T-cell (primary cell): ENCODE measurements at regions not wholly inside any gene's neighbourhood (a gene's known extent, or its start where the extent isn't known, plus 50 kb on each side); places are given as distances from the start of the nearest gene placed in this dataset.

ENCODE experiments used
- ATAC-seq, 4 experiments: fragments of 200-7000 bp in 3 of 4; fragments of 150-1000 bp in 1 of 4; cut with Tn5 transposase; replicated peaks in 1 of 4; 1 replicate in 3 of 4; 2 replicates in 1 of 4; pipeline ENCODE4 v1.10.0; 2021; ENCODE audit warnings: moderate library complexity in 3 of 4, mild to moderate bottlenecking in 2 of 4, moderate number of reproducible peaks in 1 of 4
- CTCF ChIA-PET, 2 donors: fragments of 300-600 bp; sonication (Branson Sonifier 250); formaldehyde crosslinking; loops; one replicate each; lab custom pipeline; 2022; ENCODE audit warnings: antibody characterized with exemption in 2 of 2; lab: Charles Lee
- POLR2A ChIA-PET, 2 donors: fragments of 300-600 bp; sonication (Branson Sonifier 250); formaldehyde crosslinking; loops; one replicate each; lab custom pipeline; 2022; ENCODE audit warnings: antibody characterized with exemption in 2 of 2; lab: Charles Lee
- DNase-seq, 35 experiments: peaks; one replicate each; pipeline versions ENCODE4 v3.0.0 to v3.0.0-alpha.2; 2013 to 2023
- H3K27ac ChIP-seq: one replicate; pipeline ENCODE4 v1.5.1; 2013; ENCODE audit warnings: low read length
- H3K27me3 ChIP-seq, 2 experiments: replicated peaks in 1 of 2; 1 replicate in 1 of 2; 2 replicates in 1 of 2; pipeline versions ENCODE4 v1.6.1 to v1.7.0; 2013; ENCODE audit warnings: low read length in 1 of 2, mixed read lengths in 1 of 2; ENCODE audit not compliant: control insufficient read depth in 2 of 2, insufficient read depth in 2 of 2; ENCODE audit errors: extremely low read depth in 1 of 2
- H3K36me3 ChIP-seq, 2 donors: 1 replicate in 1 of 2; 2 replicates in 1 of 2; pipeline versions ENCODE4 v1.6.1 to v1.7.0; 2013; ENCODE audit warnings: low read length in 1 of 2; ENCODE audit not compliant: control insufficient read depth in 2 of 2, insufficient read depth in 1 of 2; ENCODE audit errors: extremely low read depth in 1 of 2
- H3K4me1 ChIP-seq, 2 experiments: 1 replicate in 1 of 2; 2 replicates in 1 of 2; pipeline versions ENCODE4 v1.6.1 to v1.7.0; 2013; ENCODE audit warnings: low read length in 2 of 2, mixed read lengths in 1 of 2; ENCODE audit not compliant: insufficient read depth in 2 of 2, control insufficient read depth in 1 of 2; ENCODE audit errors: extremely low read depth in 1 of 2
- H3K4me3 ChIP-seq, 2 donors: 1 replicate in 1 of 2; 2 replicates in 1 of 2; pipeline versions ENCODE4 v1.5.1 to v1.7.0; 2013; ENCODE audit warnings: mild to moderate bottlenecking in 2 of 2, low read length in 1 of 2, moderate library complexity in 1 of 2; ENCODE audit not compliant: control insufficient read depth in 1 of 2; ENCODE audit errors: extremely low read depth in 1 of 2
- H3K9me3 ChIP-seq: 2 replicates; pipeline ENCODE4 v1.7.0; 2013
- H3K27ac Mint-ChIP-seq, 2 donors: one replicate each; pipeline ENCODE4 v1.8.0; 2020 to 2021; ENCODE audit warnings: mild to moderate bottlenecking in 2 of 2, mixed read lengths in 2 of 2
- H3K27me3 Mint-ChIP-seq, 2 donors: one replicate each; pipeline ENCODE4 v1.8.0; 2021 to 2022; ENCODE audit warnings: mixed read lengths in 2 of 2
- H3K36me3 Mint-ChIP-seq: one replicate; pipeline ENCODE4 v1.8.0; 2021; ENCODE audit warnings: mixed read lengths
- H3K4me1 Mint-ChIP-seq, 3 donors: one replicate each; pipeline ENCODE4 v1.8.0; 2020 to 2022; ENCODE audit warnings: mixed read lengths in 3 of 3, mild to moderate bottlenecking in 1 of 3
- H3K4me3 Mint-ChIP-seq, 3 donors: one replicate each; pipeline ENCODE4 v1.8.0; 2020 to 2022; ENCODE audit warnings: mild to moderate bottlenecking in 3 of 3, mixed read lengths in 3 of 3, moderate library complexity in 3 of 3
- H3K9me3 Mint-ChIP-seq, 3 donors: one replicate each; pipeline ENCODE4 v1.8.0; 2020 to 2022; ENCODE audit warnings: mixed read lengths in 3 of 3
- WGBS: methylation state at CpG from one replicate; pipeline ENCODE4 v1.1.5; 2013; ENCODE audit warnings: missing lambda C conversion rate; ENCODE audit not compliant: insufficient coverage; 5-methylcytosine and 5-hydroxymethylcytosine counted together

DNA sequence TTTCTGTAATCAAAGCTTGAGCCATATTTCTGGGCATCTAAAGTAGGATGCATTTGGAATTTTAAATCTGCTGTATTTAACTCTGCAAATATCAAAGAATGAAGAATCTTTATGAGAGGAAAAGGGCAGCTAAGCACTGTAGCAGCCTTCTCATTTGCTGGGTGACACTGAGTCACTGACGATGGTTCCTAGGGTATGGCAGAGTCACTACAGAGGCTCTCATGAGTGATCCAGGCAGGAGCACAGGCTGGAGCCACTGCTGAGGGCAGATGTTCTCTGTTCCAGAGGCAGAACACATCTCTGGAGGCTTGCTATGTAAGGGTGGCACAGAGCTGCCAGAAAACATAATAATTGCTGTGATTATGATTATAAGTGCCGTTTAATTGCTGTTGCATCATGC lies 340.7 kb upstream of the HTR2A start:
- Histone ChIP-seq H3K36me3 (no peaks in the 10 kb centered on the region), H3K27me3 (no peaks in the 10 kb centered on the region), H3K27ac (no peak overlapping the region), H3K4me1 (no peaks in the 10 kb centered on the region), H3K9me3 (no peaks in the 10 kb centered on the region), H3K4me3 (no peak overlapping the region)
- DNase-seq (no peak), ATAC-seq (no peak)
- Mint-ChIP-seq H3K27me3 (no peaks in the 10 kb centered on the region), H3K27ac (no peak overlapping the region), H3K9me3 (peaks cover 0 to 10% (median 2%) of the 10 kb centered on the region in 3 donors), H3K4me3 (no peak overlapping the region), H3K4me1 (no peaks in the 10 kb centered on the region), H3K36me3 (no peaks in the 10 kb centered on the region)
- CTCF ChIA-PET: no interaction called here
- WGBS: 100% methylated on average over 1 of the region's 2 CpGs
- POLR2A ChIA-PET: no interaction called here

DNA sequence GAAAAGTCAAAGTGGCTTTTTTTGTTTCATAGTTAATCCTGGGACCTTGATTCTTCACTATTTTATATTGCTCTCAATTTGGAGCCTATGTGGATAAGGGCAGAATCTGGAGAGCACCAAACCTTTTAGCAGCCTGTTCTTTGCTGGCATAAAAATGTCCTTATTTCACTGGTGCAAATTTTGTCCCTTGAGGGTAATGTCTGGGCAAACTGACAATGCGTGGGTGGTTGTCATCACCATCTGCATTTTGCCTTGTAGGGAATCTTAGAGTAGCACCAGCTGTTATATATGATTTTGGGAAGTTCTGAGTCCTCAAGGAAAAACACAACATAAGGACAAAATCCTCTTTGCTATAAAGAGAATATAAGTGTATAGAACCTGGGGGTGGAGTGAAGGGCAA lies 336.9 kb upstream of the HTR2A start:
- Mint-ChIP-seq H3K36me3 (no peaks in the 10 kb centered on the region), H3K4me1 (no peaks in the 10 kb centered on the region), H3K27ac (no peak overlapping the region), H3K4me3 (no peak overlapping the region), H3K9me3 (peaks cover 6 to 29% (median 14%) of the 10 kb centered on the region in 3 donors), H3K27me3 (no peaks in the 10 kb centered on the region)
- POLR2A ChIA-PET: no interaction called here
- no peak for DNase-seq
- H3K4me1 ChIP-seq: no peaks in the 10 kb centered on the region
- H3K27me3 ChIP-seq: no peaks in the 10 kb centered on the region
- no peak for ATAC-seq
- H3K36me3 ChIP-seq: no peaks in the 10 kb centered on the region
- H3K9me3 ChIP-seq: no peaks in the 10 kb centered on the region
- no CpG with 5 or more reads among the region's 1 CpG for WGBS
- CTCF ChIA-PET: no interaction called here
- H3K27ac ChIP-seq: no peak overlapping the region
- no peak overlapping the region for H3K4me3 ChIP-seq

DNA sequence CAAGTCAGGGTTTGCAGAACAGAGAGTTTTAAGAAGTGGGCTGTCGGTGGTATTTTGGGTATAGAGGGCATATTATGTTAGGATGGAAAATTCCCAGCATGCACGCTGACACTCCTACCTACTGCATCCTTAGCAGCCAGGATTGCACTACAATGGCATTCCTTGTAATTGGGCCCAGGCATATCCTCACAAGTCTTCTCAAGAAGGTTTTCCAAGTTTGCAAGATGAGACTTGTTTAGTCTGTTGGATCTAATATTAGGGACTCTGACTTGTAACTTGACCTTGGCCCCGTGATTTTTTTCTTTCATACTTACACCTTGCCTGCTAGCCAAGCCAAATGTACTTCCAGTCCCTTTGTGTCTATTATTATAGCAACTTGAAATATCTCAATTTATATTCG lies 335.7 kb upstream of the HTR2A start:
- no CpG with 5 or more reads among the region's 4 CpGs for WGBS
- Histone ChIP-seq H3K27me3 (no peaks in the 10 kb centered on the region), H3K4me1 (no peaks in the 10 kb centered on the region), H3K27ac (no peak overlapping the region), H3K9me3 (no peaks in the 10 kb centered on the region), H3K4me3 (no peak overlapping the region), H3K36me3 (no peaks in the 10 kb centered on the region)
- peaks cover 6 to 31% (median 14%) of the 10 kb centered on the region in 3 donors for H3K9me3 Mint-ChIP-seq
- ChIA-PET CTCF (no interaction called here), POLR2A (no interaction called here)
- no peaks in the 10 kb centered on the region for H3K4me1 Mint-ChIP-seq
- ATAC-seq: no peak
- no peak overlapping the region for H3K27ac Mint-ChIP-seq
- no peak overlapping the region for H3K4me3 Mint-ChIP-seq
- no peaks in the 10 kb centered on the region for H3K27me3 Mint-ChIP-seq
- DNase-seq: no peak
- no peaks in the 10 kb centered on the region for H3K36me3 Mint-ChIP-seq

DNA sequence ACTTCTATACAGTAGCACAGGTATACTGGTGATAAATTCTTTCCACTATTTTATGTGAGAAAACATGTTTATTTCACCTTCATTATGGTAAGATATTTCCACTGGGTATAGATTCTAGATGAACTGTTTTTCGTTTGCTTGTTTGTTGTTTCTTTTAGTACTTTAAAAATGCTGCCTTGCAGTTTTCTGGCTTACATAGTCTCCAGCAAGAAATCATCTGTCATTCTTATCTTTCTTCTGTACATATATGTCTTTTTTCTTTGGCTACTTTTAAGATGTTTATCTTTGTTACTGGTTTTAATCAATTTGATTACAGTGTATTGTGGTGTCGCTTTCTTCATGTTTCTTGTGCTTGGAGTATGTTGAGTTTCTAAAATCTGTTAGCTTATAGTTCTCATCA lies 333.3 kb upstream of the HTR2A start:
- Mint-ChIP-seq H3K9me3 (peaks cover 8 to 35% (median 14%) of the 10 kb centered on the region in 3 donors), H3K4me1 (no peaks in the 10 kb centered on the region), H3K4me3 (no peak overlapping the region), H3K36me3 (no peaks in the 10 kb centered on the region), H3K27ac (no peak overlapping the region), H3K27me3 (no peaks in the 10 kb centered on the region)
- no peaks in the 10 kb centered on the region for H3K36me3 ChIP-seq
- POLR2A ChIA-PET: no interaction called here
- no peaks in the 10 kb centered on the region for H3K9me3 ChIP-seq
- DNase-seq: no peak
- H3K27ac ChIP-seq: no peak overlapping the region
- H3K4me3 ChIP-seq: no peak overlapping the region
- H3K27me3 ChIP-seq: no peaks in the 10 kb centered on the region
- H3K4me1 ChIP-seq: no peaks in the 10 kb centered on the region
- ATAC-seq: no peak
- CTCF ChIA-PET: no interaction called here
- WGBS: no CpG with 5 or more reads among the region's 2 CpGs

DNA sequence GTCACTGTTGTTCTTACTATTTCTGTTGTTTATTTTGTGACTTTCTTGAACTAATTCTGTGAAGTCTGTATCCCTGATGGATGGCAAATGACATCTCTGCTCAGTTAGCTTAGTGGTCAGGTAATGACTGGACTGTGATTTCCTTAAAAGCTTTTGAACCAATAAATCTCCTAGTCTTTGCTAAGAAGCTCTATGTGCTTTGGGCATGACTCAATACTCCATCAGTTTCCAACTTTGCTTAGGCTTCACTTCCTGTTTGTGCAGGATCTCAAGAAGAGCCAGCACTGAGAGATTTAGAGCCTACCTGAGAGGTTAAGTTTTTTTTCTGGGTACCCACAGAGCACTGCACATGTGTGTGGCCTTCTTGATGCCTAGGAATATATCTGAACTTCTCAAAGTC lies 329.7 kb upstream of the HTR2A start:
- CTCF ChIA-PET: no interaction called here
- POLR2A ChIA-PET: no interaction called here
- Mint-ChIP-seq H3K27ac (no peak overlapping the region), H3K9me3 (peaks cover 8 to 26% (median 9%) of the 10 kb centered on the region in 3 donors), H3K27me3 (no peaks in the 10 kb centered on the region), H3K4me3 (no peak overlapping the region), H3K36me3 (no peaks in the 10 kb centered on the region), H3K4me1 (no peaks in the 10 kb centered on the region)
- no peaks in the 10 kb centered on the region for H3K36me3 ChIP-seq
- DNase-seq: no peak
- no peaks in the 10 kb centered on the region for H3K4me1 ChIP-seq
- ATAC-seq: no peak
- H3K9me3 ChIP-seq: no peaks in the 10 kb centered on the region
- no peaks in the 10 kb centered on the region for H3K27me3 ChIP-seq
- H3K4me3 ChIP-seq: no peak overlapping the region
- no peak overlapping the region for H3K27ac ChIP-seq

DNA sequence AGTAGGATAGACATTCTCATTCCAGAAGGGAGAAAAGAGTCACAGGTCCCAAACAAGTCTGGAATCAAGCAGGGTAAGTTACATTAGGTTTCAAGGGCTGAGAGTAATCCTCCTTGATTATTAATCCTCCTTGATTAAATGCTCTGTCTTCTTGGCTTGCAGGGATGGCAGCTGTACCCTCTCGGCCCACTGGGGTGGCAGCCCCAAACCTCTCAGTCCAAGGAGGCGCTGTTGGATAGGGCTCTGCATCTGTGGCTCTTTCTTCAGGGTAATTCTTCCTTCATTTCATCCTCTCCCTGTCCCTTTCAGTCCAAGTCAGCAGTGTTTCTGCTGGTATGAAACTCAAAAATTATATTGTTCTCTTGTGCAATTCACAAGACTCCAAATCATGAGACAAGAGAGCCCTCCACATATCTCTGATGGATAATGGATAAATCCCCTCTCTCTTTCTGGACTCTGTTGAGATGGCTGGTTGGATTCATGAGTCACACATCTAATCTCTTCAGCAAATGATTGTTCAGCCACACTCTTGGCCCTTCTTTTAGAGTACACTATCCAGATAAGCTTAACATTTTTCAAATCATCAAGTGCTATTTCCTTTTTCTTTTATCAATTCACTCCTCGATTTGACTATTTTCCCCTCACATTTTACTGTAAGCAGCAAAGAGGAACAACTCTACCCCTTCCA lies 323.7 kb upstream of the HTR2A start:
- ChIA-PET CTCF (no interaction called here), POLR2A (no interaction called here)
- Mint-ChIP-seq H3K27me3 (no peaks in the 10 kb centered on the region), H3K4me3 (no peak overlapping the region), H3K9me3 (peaks cover 2 to 5% (median 3%) of the 10 kb centered on the region in 3 donors), H3K4me1 (no peaks in the 10 kb centered on the region), H3K27ac (no peak overlapping the region), H3K36me3 (no peaks in the 10 kb centered on the region)
- no peaks in the 10 kb centered on the region for H3K36me3 ChIP-seq
- H3K4me3 ChIP-seq: no peak overlapping the region
- ATAC-seq (no peak), DNase-seq (no peak)
- no peaks in the 10 kb centered on the region for H3K9me3 ChIP-seq
- 72% methylated on average over 2 of the region's 3 CpGs for WGBS
- no peaks in the 10 kb centered on the region for H3K27me3 ChIP-seq
- H3K4me1 ChIP-seq: no peaks in the 10 kb centered on the region
- H3K27ac ChIP-seq: no peak overlapping the region

DNA sequence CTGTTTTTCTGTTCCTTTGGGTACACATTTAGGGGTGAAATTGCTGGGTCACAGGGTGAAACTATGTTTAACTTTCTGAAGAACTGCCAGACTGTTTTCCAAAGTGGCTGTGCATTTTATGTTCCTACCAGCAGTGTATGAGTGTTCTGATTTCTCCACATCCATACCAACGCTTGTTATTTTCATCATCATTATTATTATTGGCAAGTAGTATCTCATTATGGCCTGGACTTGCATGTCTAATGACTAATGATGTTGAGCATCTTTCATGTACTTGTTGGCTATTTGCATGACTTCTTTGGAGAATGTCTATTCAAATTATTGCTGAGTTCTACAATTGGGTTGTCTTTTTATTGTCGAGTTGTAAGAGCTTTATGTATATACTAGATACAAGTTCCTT lies 321.8 kb upstream of the HTR2A start:
- Histone ChIP-seq H3K36me3 (no peaks in the 10 kb centered on the region), H3K27ac (no peak overlapping the region), H3K4me1 (no peaks in the 10 kb centered on the region), H3K27me3 (no peaks in the 10 kb centered on the region), H3K9me3 (no peaks in the 10 kb centered on the region), H3K4me3 (no peak overlapping the region)
- H3K36me3 Mint-ChIP-seq: no peaks in the 10 kb centered on the region
- peaks cover 0 to 3% (median 2%) of the 10 kb centered on the region in 3 donors for H3K9me3 Mint-ChIP-seq
- no CpG with 5 or more reads among the region's 2 CpGs for WGBS
- H3K27ac Mint-ChIP-seq: no peak overlapping the region
- H3K4me1 Mint-ChIP-seq: no peaks in the 10 kb centered on the region
- no peak overlapping the region for H3K4me3 Mint-ChIP-seq
- ChIA-PET POLR2A (no interaction called here), CTCF (no interaction called here)
- H3K27me3 Mint-ChIP-seq: no peaks in the 10 kb centered on the region
- ATAC-seq: no peak
- DNase-seq: no peak
